HCT116 (cell line): ENCODE measurements at regions not wholly inside any gene's neighbourhood (a gene's known extent, or its start where the extent isn't known, plus 50 kb on each side); places are given as distances from the start of the nearest gene placed in this dataset.

Source experiments
- ATAC-seq: fragments of 200-7000 bp; cut with Tn5 transposase; 2 replicates; pipeline ENCODE4 v1.9.1; 2020; ENCODE audit warnings: mild to moderate bottlenecking, moderate library complexity
- BruUV-seq: library from RNA; stranded (reverse); fragments of 400-500 nt; replicated peaks from 2 replicates; lab custom pipeline; 2021; lab: Mats Ljungman, UMichigan
- CTCF ChIA-PET: fragments of 300-600 bp; sonication (Branson Sonifier 250); formaldehyde crosslinking; loops from one replicate; lab custom pipeline; 2021; ENCODE audit warnings: antibody characterized with exemption; lab: Charles Lee
- POLR2A ChIA-PET: fragments of 300-600, 350-600 bp; sonication (Branson Sonifier 250); formaldehyde crosslinking; loops from one replicate; lab custom pipeline; 2021; ENCODE audit warnings: antibody characterized with exemption; lab: Charles Lee
- RAD21 ChIA-PET, 2 experiments: fragments of 300-600 bp; sonication (Branson Sonifier 250); formaldehyde crosslinking; loops; one replicate each; lab custom pipeline; 2023; ENCODE audit warnings: low total read pairs in 2 of 2; ENCODE audit not compliant: uncharacterized antibody in 2 of 2, unreplicated experiment in 2 of 2, low non-redundant PET in 1 of 2; lab: Charles Lee
- DNase-seq: peaks from one replicate; pipeline ENCODE4 v3.0.0-alpha.2; 2010; ENCODE audit warnings: low read depth, low spot score
- H2AFZ ChIP-seq: fragments of 200-600 bp; shearing (Covaris generic), sonication (generic); 2 replicates; pipeline ENCODE4 v1.6.1; 2017; ENCODE audit warnings: low read depth, mixed run types, mixed read lengths, antibody characterized with exemption, low read length; ENCODE audit not compliant: poor library complexity, severe bottlenecking
- H3K27ac ChIP-seq: 2 replicates; pipeline ENCODE4 v1.5.1; 2012; ENCODE audit warnings: low read depth, low read length
- H3K27me3 ChIP-seq: fragments of 200-600 bp; sonication (generic); 2 replicates; pipeline ENCODE4 v1.6.1; 2016; ENCODE audit warnings: mixed run types, low read length, mixed read lengths; ENCODE audit not compliant: insufficient read depth
- H3K36me3 ChIP-seq, 2 experiments: fragments of 200-500 bp in 1 of 2; fragments of 200-600 bp in 1 of 2; sonication (Bioruptor generic) in 1 of 2; sonication (generic) in 1 of 2; 2 replicates each; pipeline versions ENCODE4 v1.5.1 to v1.6.1; 2014 to 2016; ENCODE audit warnings: low read length in 2 of 2, inconsistent platforms in 1 of 2, mixed read lengths in 1 of 2, mixed run types in 1 of 2; ENCODE audit not compliant: insufficient read depth in 2 of 2, control insufficient read depth in 1 of 2
- H3K4me1 ChIP-seq, 2 experiments: fragments of 200-600 bp in 1 of 2; sonication (generic) in 1 of 2; 2 replicates each; pipeline versions ENCODE4 v1.5.1 to v1.6.1; 2012 to 2017; ENCODE audit warnings: low read length in 2 of 2, inconsistent platforms in 1 of 2, mild to moderate bottlenecking in 1 of 2, mixed read lengths in 1 of 2, mixed run types in 1 of 2, moderate library complexity in 1 of 2; ENCODE audit not compliant: insufficient read depth in 2 of 2, control insufficient read depth in 1 of 2
- H3K4me2 ChIP-seq: fragments of 200-600 bp; sonication (generic); 2 replicates; pipeline ENCODE4 v1.6.1; 2017; ENCODE audit warnings: mixed run types, low read length, mixed read lengths
- H3K4me3 ChIP-seq, 2 experiments: fragments of 200-600 bp in 1 of 2; sonication (generic) in 1 of 2; replicated peaks in 1 of 2; 2 replicates each; pipeline ENCODE4 v1.5.1; 2011 to 2016; ENCODE audit warnings: low read length in 2 of 2, control low read depth in 1 of 2, low read depth in 1 of 2, mild to moderate bottlenecking in 1 of 2, mixed read lengths in 1 of 2, mixed run types in 1 of 2
- H3K79me2 ChIP-seq: fragments of 200-600 bp; sonication (generic); 2 replicates; pipeline ENCODE4 v1.6.1; 2017; ENCODE audit warnings: mild to moderate bottlenecking, mixed run types, low read length, moderate library complexity, mixed read lengths; ENCODE audit not compliant: insufficient read depth
- H3K9ac ChIP-seq: fragments of 200-600 bp; sonication (generic); 2 replicates; pipeline ENCODE4 v1.6.1; 2016; ENCODE audit warnings: low read length, mixed read lengths
- H3K9me2 ChIP-seq: fragments of 200-600 bp; sonication (generic), shearing (Covaris generic); 2 replicates; pipeline ENCODE4 v1.6.1; 2017; ENCODE audit warnings: mixed run types, mild to moderate bottlenecking, moderate library complexity; ENCODE audit not compliant: insufficient read depth
- H3K9me3 ChIP-seq, 2 experiments: fragments of 200-500 bp in 1 of 2; fragments of 200-600 bp in 1 of 2; sonication (Bioruptor generic) in 1 of 2; sonication (generic) in 1 of 2; 2 replicates each; pipeline ENCODE4 v1.6.1; 2014 to 2017; ENCODE audit warnings: low read length in 2 of 2, mixed read lengths in 2 of 2, inconsistent platforms in 1 of 2, low read depth in 1 of 2, mild to moderate bottlenecking in 1 of 2, mixed run types in 1 of 2, moderate library complexity in 1 of 2; ENCODE audit not compliant: control insufficient read depth in 1 of 2, insufficient read depth in 1 of 2
- H4K20me1 ChIP-seq: fragments of 200-600 bp; sonication (generic), shearing (Covaris generic); 2 replicates; pipeline ENCODE4 v1.6.1; 2017; ENCODE audit warnings: mixed run types, mild to moderate bottlenecking, moderate library complexity; ENCODE audit not compliant: insufficient read depth
- CEBPB ChIP-seq: IDR thresholded peaks from 2 replicates; pipeline ENCODE4 v1.6.1; 2012; ENCODE audit warnings: low read depth
- EGR1 ChIP-seq: IDR thresholded peaks from 2 replicates; pipeline ENCODE4 v1.6.1; 2012; ENCODE audit warnings: low read depth
- EZH2phosphoT487 ChIP-seq: fragments of 200-600 bp; IDR thresholded peaks from 2 replicates; pipeline ENCODE4 v1.6.1; 2018; ENCODE audit warnings: antibody characterized with exemption, borderline replicate concordance
- FOSL1 ChIP-seq: IDR thresholded peaks from 2 replicates; pipeline ENCODE4 v1.6.1; 2012; ENCODE audit warnings: low read depth
- MAX ChIP-seq: IDR thresholded peaks from 2 replicates; pipeline ENCODE4 v1.6.1; 2012
- RAD21 ChIP-seq: IDR thresholded peaks from 2 replicates; pipeline ENCODE4 v1.6.1; 2012; ENCODE audit warnings: low read depth, mild to moderate bottlenecking
- SRF ChIP-seq: IDR thresholded peaks from 2 replicates; pipeline ENCODE4 v1.6.1; 2012; ENCODE audit warnings: low read depth
- TCF7L2 ChIP-seq: IDR thresholded peaks from 2 replicates; pipeline ENCODE4 v1.7.0; 2011; ENCODE audit warnings: borderline replicate concordance, inconsistent platforms; ENCODE audit not compliant: insufficient read depth, insufficient read length; ENCODE audit errors: extremely low read depth
- ZBTB33 ChIP-seq: IDR thresholded peaks from 2 replicates; pipeline ENCODE4 v1.6.1; 2011; ENCODE audit warnings: mild to moderate bottlenecking, low read length, moderate library complexity; ENCODE audit not compliant: insufficient replicate concordance; ENCODE audit errors: extremely low read depth
- intact Hi-C: fragments of 100-400 bp; cut with micrococcal nuclease; formaldehyde crosslinking; loops from 2 replicates; pipeline ENCODE4 v1.10.0; 2022

GRCh38 chr10:85542936-85543730 lies 823.5 kb downstream of the GRID1 start (continued):
- TF ChIP-seq ZBTB33 (no peak), TCF7L2 (no peak), SRF (no peak), EGR1 (no peak), FOSL1 (no peak), MAX (no peak), RAD21 (no peak), CEBPB (no peak)

GRCh38 chr10:85544956-85545355 lies 821.6 kb downstream of the GRID1 start:
- POLR2A ChIA-PET: no interaction called here
- CTCF ChIA-PET: no interaction called here
- Histone ChIP-seq H3K4me1 (no peaks in the 10 kb centered on the region), H3K9me3 (no peaks in the 10 kb centered on the region), H3K4me2 (no peak overlapping the region), H3K9me2 (no peaks in the 10 kb centered on the region), H3K27me3 (peaks cover 20% of the 10 kb centered on the region), H3K36me3 (no peaks in the 10 kb centered on the region), H3K9ac (no peak overlapping the region), H3K79me2 (no peaks in the 10 kb centered on the region), H3K27ac (no peak overlapping the region)
- RAD21 ChIA-PET: no interaction called here
- DNase-seq: no peak
- intact Hi-C loops: loop anchor here (5.0 kb wide), 1 partner anchor 832 kb away; no protein-coding TSS in a partner anchor
- BruUV-seq: no TSS peak
- TF ChIP-seq ZBTB33: no peak
- no peak for TF ChIP-seq TCF7L2
- no peak for TF ChIP-seq EZH2phosphoT487
- no peak for TF ChIP-seq RAD21
- TF ChIP-seq, all 23 proteins: peak for 0
- Histone ChIP-seq H3K4me3 (no peak overlapping the region), H2AFZ (no peak overlapping the region), H4K20me1 (no peaks in the 10 kb centered on the region)
- ATAC-seq: no peak
